ENCODE measurements at regions not wholly inside any gene's neighbourhood (a gene's known extent, or its start where the extent isn't known, plus 50 kb on each side); places are given as distances from the start of the nearest gene placed in this dataset.

DNA sequence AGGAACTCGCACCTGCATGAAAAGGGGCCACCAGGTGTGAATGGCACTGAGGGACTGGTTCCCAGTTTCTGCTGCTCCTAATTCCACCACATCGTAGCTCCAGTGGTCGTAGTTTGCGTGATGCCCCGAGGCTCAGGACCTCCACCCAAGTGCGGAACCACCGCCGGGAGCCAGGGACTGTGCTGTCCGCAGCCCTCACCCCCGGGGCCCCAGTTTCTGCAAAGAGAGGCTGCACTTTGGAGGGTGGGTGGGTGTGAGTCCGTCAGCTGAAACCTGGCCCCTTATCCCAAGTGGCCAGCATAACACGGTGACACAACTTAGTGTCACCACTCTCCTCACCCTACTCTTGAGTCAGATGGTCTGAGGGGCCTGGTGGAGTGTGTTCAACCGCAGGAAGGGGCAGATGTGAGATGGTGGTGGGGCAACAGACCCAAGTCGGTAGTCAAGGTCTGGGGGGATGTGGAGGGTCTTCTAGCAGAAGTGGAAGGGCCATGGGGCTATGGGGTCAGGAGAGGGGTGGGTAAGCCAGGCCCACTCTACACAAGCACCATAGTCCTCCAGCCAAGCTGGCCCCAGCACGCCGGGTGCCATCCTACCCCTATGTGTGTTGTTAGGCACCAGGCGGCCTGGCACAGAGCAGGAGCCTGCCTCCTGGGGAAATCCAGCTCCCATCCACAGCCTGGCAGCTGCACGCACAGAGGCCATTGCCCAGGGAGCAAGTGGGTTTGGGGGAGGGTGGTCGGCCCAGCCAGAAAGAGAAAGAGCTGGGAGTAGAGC, 1301.6 kb downstream of the UQCRFS1 start:
- Histone ChIP-seq H2BK20ac (ENCODE audit: low read depth, low read length, poor library complexity, severe bottlenecking) (no peak overlapping the region), H3K14ac (ENCODE audit: insufficient read depth, low read length) (no peak overlapping the region), H3K56ac (ENCODE audit: insufficient read length, low read depth, low read length) (no peak overlapping the region), H3K27me3 (ENCODE audit: insufficient read depth, low read length) (no peaks in the 10 kb centered on the region), H2AFZ (ENCODE audit: low read length) (no peak overlapping the region), H3K9me3 (ENCODE audit: control insufficient read depth, low read depth, low read length) (peaks cover 84% of the 10 kb centered on the region), H3K9ac (ENCODE audit: extremely low read depth, insufficient read length, low read length) (no peak overlapping the region), H4K91ac (ENCODE audit: insufficient read length, low read depth, low read length) (no peak overlapping the region), H2BK15ac (ENCODE audit: low read depth, low read length) (no peak overlapping the region), H2BK120ac (ENCODE audit: low read depth, low read length, poor library complexity, severe bottlenecking) (no peak overlapping the region), H3T11ph (ENCODE audit: low read length) (no peak overlapping the region), H2BK5ac (ENCODE audit: insufficient read length, low read length) (no peak overlapping the region), H2AK5ac (ENCODE audit: insufficient read length, low read length) (no peak overlapping the region), H3K79me2 (ENCODE audit: insufficient read depth, low read length) (no peaks in the 10 kb centered on the region), H3K79me1 (ENCODE audit: insufficient read depth, low read depth, low read length, poor library complexity, severe bottlenecking) (no peaks in the 10 kb centered on the region), H3K18ac (ENCODE audit: insufficient read length, low read depth, low read length) (no peak overlapping the region), H3K27ac (ENCODE audit: insufficient read length, low read depth, low read length) (no peak overlapping the region), H3K23me2 (ENCODE audit: insufficient read length, low read depth, low read length, poor library complexity, severe bottlenecking) (no peaks in the 10 kb centered on the region), H4K8ac (replicated peaks; ENCODE audit: insufficient read length, low read depth, low read length) (no peak overlapping the region), H4K20me1 (ENCODE audit: control insufficient read depth, insufficient read depth, insufficient read length) (no peaks in the 10 kb centered on the region), H4K5ac (ENCODE audit: insufficient read length, low read depth, low read length) (no peak overlapping the region), H3K4me2 (ENCODE audit: insufficient read depth, insufficient read length, low read length) (no peak overlapping the region), H3K23ac (ENCODE audit: insufficient read length, low read depth, low read length) (no peak overlapping the region), H2BK12ac (ENCODE audit: insufficient read length, low read depth, low read length) (no peak overlapping the region), H3K4ac (ENCODE audit: low read depth, low read length) (no peak overlapping the region), H3K4me1 (ENCODE audit: insufficient read depth, low read length) (no peaks in the 10 kb centered on the region)
- no CpG with 5 or more reads among the region's 19 CpGs for WGBS (ENCODE audit: extremely low coverage, insufficient read length, low lambda C conversion rate)
- Mint-ChIP-seq H3K4me3 (no peak overlapping the region), H3K27me3 (ENCODE audit: low read depth) (peaks cover 3% of the 10 kb centered on the region), H3K27ac (no peak overlapping the region), H3K9me3 (peaks cover 77 to 84% of the 10 kb centered on the region in 2 experiments), H3K36me3 (ENCODE audit: insufficient read depth in 1 of 3, low read depth in 3 of 3) (peaks cover 0 to 23% (median 3%) of the 10 kb centered on the region in 3 experiments; a peak in 5 of 7 replicates), H3K4me1 (no peaks in the 10 kb centered on the region)
- TF ChIP-seq, protein P1, sequence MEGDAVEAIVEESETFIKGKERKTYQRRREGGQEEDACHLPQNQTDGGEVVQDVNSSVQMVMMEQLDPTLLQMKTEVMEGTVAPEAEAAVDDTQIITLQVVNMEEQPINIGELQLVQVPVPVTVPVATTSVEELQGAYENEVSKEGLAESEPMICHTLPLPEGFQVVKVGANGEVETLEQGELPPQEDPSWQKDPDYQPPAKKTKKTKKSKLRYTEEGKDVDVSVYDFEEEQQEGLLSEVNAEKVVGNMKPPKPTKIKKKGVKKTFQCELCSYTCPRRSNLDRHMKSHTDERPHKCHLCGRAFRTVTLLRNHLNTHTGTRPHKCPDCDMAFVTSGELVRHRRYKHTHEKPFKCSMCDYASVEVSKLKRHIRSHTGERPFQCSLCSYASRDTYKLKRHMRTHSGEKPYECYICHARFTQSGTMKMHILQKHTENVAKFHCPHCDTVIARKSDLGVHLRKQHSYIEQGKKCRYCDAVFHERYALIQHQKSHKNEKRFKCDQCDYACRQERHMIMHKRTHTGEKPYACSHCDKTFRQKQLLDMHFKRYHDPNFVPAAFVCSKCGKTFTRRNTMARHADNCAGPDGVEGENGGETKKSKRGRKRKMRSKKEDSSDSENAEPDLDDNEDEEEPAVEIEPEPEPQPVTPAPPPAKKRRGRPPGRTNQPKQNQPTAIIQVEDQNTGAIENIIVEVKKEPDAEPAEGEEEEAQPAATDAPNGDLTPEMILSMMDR (conservative IDR thresholded peaks at IDR 0.05): no peak
- DNase-seq: no peak
